B cell (primary cell): ENCODE measurements at regions not wholly inside any gene's neighbourhood (a gene's known extent, or its start where the extent isn't known, plus 50 kb on each side); places are given as distances from the start of the nearest gene placed in this dataset.

ENCODE experiments used
- ATAC-seq: fragments of 200-7000 bp; cut with Tn5 transposase; one replicate; pipeline ENCODE4 v1.10.0; 2021; ENCODE audit warnings: low read depth, mild to moderate bottlenecking, moderate number of reproducible peaks, moderate library complexity
- CTCF ChIA-PET: fragments of 350-600 bp; sonication (Branson Sonifier 250); formaldehyde crosslinking; loops from one replicate; lab custom pipeline; 2021; ENCODE audit warnings: antibody characterized with exemption, inconsistent platforms; lab: Charles Lee
- POLR2A ChIA-PET: fragments of 350-600 bp; sonication (Branson Sonifier 250); formaldehyde crosslinking; loops from one replicate; lab custom pipeline; 2021; ENCODE audit warnings: antibody characterized with exemption; lab: Charles Lee
- DNase-seq: peaks from one replicate; pipeline ENCODE4 v3.0.0; 2013
- H2AFZ ChIP-seq: 2 replicates; pipeline ENCODE4 v1.6.1; 2012; ENCODE audit warnings: mild to moderate bottlenecking, low read depth, low read length; ENCODE audit not compliant: insufficient read depth, poor library complexity, severe bottlenecking
- H3K27ac ChIP-seq, 2 donors: 1 replicate in 1 of 2; 2 replicates in 1 of 2; pipeline ENCODE4 v1.5.1; 2012 to 2013; ENCODE audit warnings: low read length in 2 of 2, mild to moderate bottlenecking in 2 of 2, moderate library complexity in 1 of 2
- H3K27me3 ChIP-seq, 4 experiments: fragments of 200-600 bp in 1 of 4; sonication (generic) in 1 of 4; replicated peaks in 1 of 4; 1 replicate in 2 of 4; 2 replicates in 2 of 4; pipeline versions ENCODE4 v1.6.1 to v1.7.0; 2013 to 2016; ENCODE audit warnings: low read length in 3 of 4, mild to moderate bottlenecking in 2 of 4, mixed read lengths in 1 of 4, moderate library complexity in 1 of 4; ENCODE audit not compliant: insufficient read depth in 4 of 4, control insufficient read depth in 3 of 4; ENCODE audit errors: control extremely low read depth in 1 of 4
- H3K36me3 ChIP-seq, 2 experiments: replicated peaks in 1 of 2; 1 replicate in 1 of 2; 2 replicates in 1 of 2; pipeline versions ENCODE4 v1.6.1 to v1.7.1; 2013; ENCODE audit warnings: low read length in 1 of 2; ENCODE audit not compliant: insufficient read depth in 2 of 2, control insufficient read depth in 1 of 2; ENCODE audit errors: control extremely low read depth in 1 of 2, extremely low read depth in 1 of 2
- H3K4me1 ChIP-seq, 2 donors: fragments of 200-600 bp in 1 of 2; sonication (generic) in 1 of 2; 1 replicate in 1 of 2; 2 replicates in 1 of 2; pipeline versions ENCODE4 v1.5.1 to v1.6.1; 2013 to 2017; ENCODE audit warnings: low read length in 2 of 2; ENCODE audit not compliant: control insufficient read depth in 2 of 2, insufficient read depth in 2 of 2
- H3K4me2 ChIP-seq: replicated peaks from 2 replicates; pipeline ENCODE3; 2012; ENCODE audit warnings: mild to moderate bottlenecking, low read depth, low read length; ENCODE audit not compliant: poor library complexity, severe bottlenecking
- H3K4me3 ChIP-seq, 5 experiments: fragments of 200-600 bp in 1 of 5; sonication (generic) in 1 of 5; 1 replicate in 3 of 5; 2 replicates in 2 of 5; pipeline versions ENCODE4 v1.5.1 to v1.7.0; 2011 to 2016; ENCODE audit warnings: low read length in 4 of 5, mild to moderate bottlenecking in 4 of 5, low read depth in 2 of 5, control low read depth in 1 of 5, moderate library complexity in 1 of 5; ENCODE audit not compliant: insufficient read depth in 1 of 5; ENCODE audit errors: control extremely low read depth in 1 of 5, extremely low read depth in 1 of 5
- H3K79me2 ChIP-seq: fragments of 200-600 bp; sonication (generic); one replicate; pipeline ENCODE4 v1.6.0; 2016; ENCODE audit warnings: low read length; ENCODE audit not compliant: control insufficient read depth, insufficient read depth
- H3K9ac ChIP-seq: fragments of 200-600 bp; sonication (generic); 2 replicates; pipeline ENCODE4 v1.6.1; 2017; ENCODE audit warnings: mild to moderate bottlenecking, low read length, moderate library complexity
- H3K9me3 ChIP-seq, 3 donors: one replicate each; pipeline versions ENCODE4 v1.6.1 to v1.7.1; 2013; ENCODE audit warnings: low read length in 2 of 3; ENCODE audit not compliant: control insufficient read depth in 2 of 3, insufficient read depth in 1 of 3; ENCODE audit errors: control extremely low read depth in 1 of 3
- H4K20me1 ChIP-seq: 2 replicates; pipeline ENCODE4 v1.6.0; 2012; ENCODE audit warnings: mild to moderate bottlenecking, low read length; ENCODE audit not compliant: insufficient read depth, control insufficient read depth, poor library complexity, severe bottlenecking
- H3K27ac Mint-ChIP-seq: one replicate; pipeline ENCODE4 v1.8.0; 2021; ENCODE audit warnings: mixed read lengths
- H3K27me3 Mint-ChIP-seq: one replicate; pipeline ENCODE4 v1.8.0; 2021; ENCODE audit warnings: mixed read lengths
- H3K4me1 Mint-ChIP-seq: one replicate; pipeline ENCODE4 v1.8.0; 2021; ENCODE audit warnings: mixed read lengths
- H3K4me3 Mint-ChIP-seq: one replicate; pipeline ENCODE4 v1.8.0; 2021; ENCODE audit warnings: mixed read lengths
- H3K9me3 Mint-ChIP-seq: one replicate; pipeline ENCODE4 v1.8.0; 2022; ENCODE audit warnings: mixed read lengths; ENCODE audit not compliant: insufficient read depth
- EZH2 ChIP-seq: IDR thresholded peaks from 2 replicates; pipeline ENCODE4 v1.6.1; 2012; ENCODE audit warnings: borderline replicate concordance, low read depth, mild to moderate bottlenecking, moderate library complexity, low read length; ENCODE audit not compliant: insufficient read depth, poor library complexity, severe bottlenecking
- WGBS: methylation state at CpG from one replicate; pipeline ENCODE4 v1.1.5; 2013; ENCODE audit warnings: missing lambda C conversion rate; ENCODE audit not compliant: insufficient coverage; 5-methylcytosine and 5-hydroxymethylcytosine counted together
- intact Hi-C: fragments of 100-400 bp; cut with micrococcal nuclease; formaldehyde crosslinking; loops from one replicate; pipeline ENCODE4 v1.10.0; 2022
- TF ChIP-seq, protein P1 (sequence below): fragments of 200-600 bp; IDR thresholded peaks from one replicate; pipeline ENCODE4 v1.8.0; 2022; ENCODE audit warnings: antibody characterized with exemption, mild to moderate bottlenecking

DNA sequence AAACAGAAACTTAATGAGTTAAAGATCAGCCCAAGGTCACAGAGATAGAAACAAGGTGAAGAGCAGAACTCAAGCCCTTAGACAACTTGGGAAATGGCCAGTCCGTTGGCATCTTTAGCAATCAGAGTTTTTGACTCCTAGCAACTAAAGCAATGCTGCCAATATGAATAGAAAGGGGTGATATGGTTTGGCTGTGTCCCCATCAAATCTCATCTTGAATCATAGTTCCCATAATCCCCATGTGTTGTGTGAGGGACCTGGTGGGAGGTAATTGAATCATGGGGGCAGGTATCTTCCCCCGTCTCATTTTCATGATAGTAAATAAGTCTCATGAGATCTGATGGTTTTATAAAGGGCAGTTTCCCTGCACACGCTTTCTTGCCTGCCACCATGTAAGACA lies 170.2 kb downstream of the DDX1 start:
- POLR2A ChIA-PET, result no interaction called here
- H3K4me3 Mint-ChIP-seq, result no peak overlapping the region
- H3K36me3 ChIP-seq, result no peaks in the 10 kb centered on the region
- H3K79me2 ChIP-seq, result no peaks in the 10 kb centered on the region
- H3K9ac ChIP-seq, result no peak overlapping the region
- DNase-seq (no peak), ATAC-seq (no peak)
- no peak overlapping the region for H3K4me2 ChIP-seq
- intact Hi-C loops, result no loop called here
- H3K27ac ChIP-seq, result no peak overlapping the region
- peaks cover 2% of the 10 kb centered on the region for H3K9me3 Mint-ChIP-seq
- peaks cover 3% of the 10 kb centered on the region for H3K27me3 Mint-ChIP-seq
- no peaks in the 10 kb centered on the region for H4K20me1 ChIP-seq
- TF ChIP-seq, protein P1, sequence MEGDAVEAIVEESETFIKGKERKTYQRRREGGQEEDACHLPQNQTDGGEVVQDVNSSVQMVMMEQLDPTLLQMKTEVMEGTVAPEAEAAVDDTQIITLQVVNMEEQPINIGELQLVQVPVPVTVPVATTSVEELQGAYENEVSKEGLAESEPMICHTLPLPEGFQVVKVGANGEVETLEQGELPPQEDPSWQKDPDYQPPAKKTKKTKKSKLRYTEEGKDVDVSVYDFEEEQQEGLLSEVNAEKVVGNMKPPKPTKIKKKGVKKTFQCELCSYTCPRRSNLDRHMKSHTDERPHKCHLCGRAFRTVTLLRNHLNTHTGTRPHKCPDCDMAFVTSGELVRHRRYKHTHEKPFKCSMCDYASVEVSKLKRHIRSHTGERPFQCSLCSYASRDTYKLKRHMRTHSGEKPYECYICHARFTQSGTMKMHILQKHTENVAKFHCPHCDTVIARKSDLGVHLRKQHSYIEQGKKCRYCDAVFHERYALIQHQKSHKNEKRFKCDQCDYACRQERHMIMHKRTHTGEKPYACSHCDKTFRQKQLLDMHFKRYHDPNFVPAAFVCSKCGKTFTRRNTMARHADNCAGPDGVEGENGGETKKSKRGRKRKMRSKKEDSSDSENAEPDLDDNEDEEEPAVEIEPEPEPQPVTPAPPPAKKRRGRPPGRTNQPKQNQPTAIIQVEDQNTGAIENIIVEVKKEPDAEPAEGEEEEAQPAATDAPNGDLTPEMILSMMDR, result no peak
- TF ChIP-seq EZH2, result no peak
- no peak overlapping the region for H2AFZ ChIP-seq
- no peak overlapping the region for H3K27ac Mint-ChIP-seq
- H3K9me3 ChIP-seq, result peaks cover 0 to 6% (median 0%) of the 10 kb centered on the region in 3 donors
- H3K4me1 ChIP-seq, result no peaks in the 10 kb centered on the region
- no peak overlapping the region for H3K4me3 ChIP-seq
- CTCF ChIA-PET, result no interaction called here
- H3K27me3 ChIP-seq, result no peaks in the 10 kb centered on the region
- H3K4me1 Mint-ChIP-seq, result no peaks in the 10 kb centered on the region
- 50% methylated on average over 2 of the region's 3 CpGs for WGBS

DNA sequence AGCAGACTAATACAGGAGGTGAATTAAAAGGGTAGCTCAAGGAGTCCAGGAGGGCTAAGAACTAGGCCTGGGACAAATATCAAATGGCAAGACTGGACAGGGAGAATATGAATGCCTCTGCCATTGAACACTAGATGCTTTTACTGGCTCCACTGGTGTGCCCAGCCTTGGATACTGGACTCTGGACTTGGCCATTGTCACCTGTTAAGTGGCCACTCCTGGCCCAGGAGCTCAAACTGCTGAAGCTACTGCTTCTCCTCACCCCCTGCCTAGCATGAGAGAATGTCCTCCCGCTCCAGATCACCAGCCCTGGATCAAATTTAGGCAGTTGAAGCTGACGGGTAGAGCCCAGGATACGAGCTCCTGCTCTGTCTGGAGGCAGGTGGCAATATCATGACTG lies 170.8 kb downstream of the DDX1 start:
- Histone ChIP-seq H3K4me3 (no peak overlapping the region), H3K27me3 (no peaks in the 10 kb centered on the region), H3K79me2 (no peaks in the 10 kb centered on the region), H4K20me1 (no peaks in the 10 kb centered on the region), H3K4me2 (no peak overlapping the region), H3K9ac (no peak overlapping the region), H3K27ac (no peak overlapping the region), H2AFZ (no peak overlapping the region), H3K9me3 (peaks cover 0 to 6% (median 0%) of the 10 kb centered on the region in 3 donors), H3K36me3 (no peaks in the 10 kb centered on the region), H3K4me1 (no peaks in the 10 kb centered on the region)
- no peak for DNase-seq
- no peak for ATAC-seq
- ChIA-PET CTCF (no interaction called here), POLR2A (no interaction called here)
- intact Hi-C loops, result no loop called here
- H3K9me3 Mint-ChIP-seq, result peaks cover 2% of the 10 kb centered on the region
- H3K4me1 Mint-ChIP-seq, result no peaks in the 10 kb centered on the region
- TF ChIP-seq, protein P1, result no peak
- TF ChIP-seq EZH2, result no peak
- no peak overlapping the region for H3K4me3 Mint-ChIP-seq
- H3K27ac Mint-ChIP-seq, result no peak overlapping the region
- peaks cover 3% of the 10 kb centered on the region for H3K27me3 Mint-ChIP-seq
- WGBS, result 68% methylated on average over 3 of the region's 3 CpGs
